Activated CD8-positive, alpha-beta T cell treated with anti-CD3 and anti-CD28 coated beads for 36 hours (primary cell): ENCODE measurements at regions not wholly inside any gene's neighbourhood (a gene's known extent, or its start where the extent isn't known, plus 50 kb on each side); places are given as distances from the start of the nearest gene placed in this dataset.

Experiments used
- ATAC-seq: fragments of 200-7000 bp; cut with Tn5 transposase; one replicate; pipeline ENCODE4 v1.10.0; 2021; ENCODE audit warnings: mild to moderate bottlenecking, moderate library complexity
- CTCF ChIA-PET: fragments of 350-600 bp; sonication (Branson Sonifier 250); formaldehyde crosslinking; loops from one replicate; lab custom pipeline; 2021; ENCODE audit warnings: antibody characterized with exemption; lab: Charles Lee
- POLR2A ChIA-PET: fragments of 350-600 bp; sonication (Branson Sonifier 250); formaldehyde crosslinking; loops from one replicate; lab custom pipeline; 2021; ENCODE audit warnings: antibody characterized with exemption; lab: Charles Lee
- DNase-seq: peaks from one replicate; pipeline ENCODE4 v3.0.0-alpha.2; 2020
- H3K27ac Mint-ChIP-seq: one replicate; pipeline ENCODE4 v1.8.0; 2021; ENCODE audit warnings: mild to moderate bottlenecking, mixed read lengths
- H3K27me3 Mint-ChIP-seq: one replicate; pipeline ENCODE4 v1.8.0; 2021; ENCODE audit warnings: mixed read lengths
- H3K36me3 Mint-ChIP-seq: one replicate; pipeline ENCODE4 v1.8.0; 2021; ENCODE audit warnings: low read depth, mixed read lengths
- H3K4me1 Mint-ChIP-seq: one replicate; pipeline ENCODE4 v1.8.0; 2021; ENCODE audit warnings: low read depth, mixed read lengths
- H3K4me3 Mint-ChIP-seq: one replicate; pipeline ENCODE4 v1.8.0; 2021; ENCODE audit warnings: mild to moderate bottlenecking, moderate library complexity, mixed read lengths
- H3K9me3 Mint-ChIP-seq: one replicate; pipeline ENCODE4 v1.8.0; 2021; ENCODE audit warnings: mixed read lengths
- CTCF ChIP-seq: fragments of 200-600 bp; IDR thresholded peaks from one replicate; pipeline ENCODE4 v1.8.0; 2022; ENCODE audit warnings: antibody characterized with exemption, mild to moderate bottlenecking
- intact Hi-C: fragments of 100-400 bp; cut with micrococcal nuclease; formaldehyde crosslinking; loops from one replicate; pipeline ENCODE4 v1.10.0; 2022

GRCh38 chr4:184897895-184898294 lies 72.1 kb upstream of the ACSL1 start:
- ChIA-PET CTCF (interaction anchor here (0.9 to 1.5 kb wide), 3 partner anchors 22 to 152 kb away, joined by 3 to 5 read pairs (median 4); no protein-coding TSS in a partner anchor), POLR2A (no interaction called here)
- no peak for DNase-seq
- H3K36me3 Mint-ChIP-seq: no peaks in the 10 kb centered on the region
- intact Hi-C loops: no loop called here
- H3K4me1 Mint-ChIP-seq: no peaks in the 10 kb centered on the region
- no peaks in the 10 kb centered on the region for H3K9me3 Mint-ChIP-seq
- H3K4me3 Mint-ChIP-seq: no peak overlapping the region
- H3K27me3 Mint-ChIP-seq: peaks cover 7% of the 10 kb centered on the region
- TF ChIP-seq CTCF: no peak
- no peak overlapping the region for H3K27ac Mint-ChIP-seq
- ATAC-seq: no peak

DNA sequence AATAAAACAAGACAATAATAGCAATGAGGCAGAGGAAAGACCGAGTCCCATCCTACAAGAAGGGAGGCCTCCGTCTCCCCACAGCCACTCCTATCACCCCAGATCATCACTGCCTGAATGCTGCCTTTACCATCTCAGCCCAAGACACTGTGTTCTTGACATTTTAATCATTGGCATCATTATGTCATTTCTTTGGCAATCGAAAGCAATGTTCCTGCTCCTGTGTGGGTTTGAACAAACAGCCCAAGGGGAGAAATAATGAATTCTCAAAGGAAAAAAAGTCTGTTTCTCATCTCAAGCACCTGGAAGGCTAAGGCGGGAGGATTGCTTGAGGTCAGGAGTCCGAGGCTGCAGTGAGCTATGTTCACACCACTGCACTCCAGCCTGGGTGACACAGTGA lies 73.0 kb upstream of the ACSL1 start:
- ATAC-seq: no peak
- ChIA-PET CTCF (interaction anchor here (1.1 to 1.5 kb wide), 2 partner anchors 9 to 21 kb away, joined by 3 to 4 read pairs; no protein-coding TSS in a partner anchor), POLR2A (no interaction called here)
- H3K9me3 Mint-ChIP-seq: no peaks in the 10 kb centered on the region
- no peaks in the 10 kb centered on the region for H3K4me1 Mint-ChIP-seq
- H3K4me3 Mint-ChIP-seq: no peak overlapping the region
- TF ChIP-seq CTCF: no peak
- no peak for DNase-seq
- H3K36me3 Mint-ChIP-seq: no peaks in the 10 kb centered on the region
- intact Hi-C loops: no loop called here
- peaks cover 5% of the 10 kb centered on the region for H3K27me3 Mint-ChIP-seq
- no peak overlapping the region for H3K27ac Mint-ChIP-seq

- CTCF ChIA-PET: interaction anchor here (1.1 to 1.5 kb wide), 2 partner anchors 8 to 20 kb away, joined by 3 to 4 read pairs; no protein-coding TSS in a partner anchor
- DNase-seq: no peak
- Mint-ChIP-seq H3K27ac (no peak overlapping the region), H3K9me3 (no peaks in the 10 kb centered on the region), H3K4me1 (no peaks in the 10 kb centered on the region), H3K4me3 (no peak overlapping the region), H3K36me3 (no peaks in the 10 kb centered on the region), H3K27me3 (peaks cover 2% of the 10 kb centered on the region)
- no peak for TF ChIP-seq CTCF
- POLR2A ChIA-PET: no interaction called here
- no peak for ATAC-seq
- intact Hi-C loops: no loop called here
Measured at GRCh38 chr4:184899261-184900134, 73.7 kb upstream of the ACSL1 start.

DNA sequence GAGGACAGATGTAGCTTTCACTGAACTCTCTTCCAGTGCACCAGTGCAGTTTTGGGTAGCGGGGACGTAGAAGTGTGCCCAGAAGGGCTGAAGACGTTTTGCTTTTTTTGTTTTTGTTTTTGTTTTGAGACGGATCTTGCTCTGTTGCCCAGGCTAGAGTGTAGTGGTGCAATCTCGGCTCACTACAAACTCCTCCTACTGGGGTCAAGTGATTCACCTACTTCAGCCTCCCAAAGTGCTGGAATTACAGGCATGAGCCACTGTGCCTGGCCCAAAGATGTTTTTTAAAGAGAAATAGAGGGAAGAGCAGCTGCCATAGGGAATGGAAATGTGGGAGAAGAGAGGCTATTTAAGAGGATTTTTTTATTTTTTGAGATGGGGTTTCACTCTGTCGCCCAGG lies 74.4 kb upstream of the ACSL1 start:
- Mint-ChIP-seq H3K4me3 (no peak overlapping the region), H3K36me3 (no peaks in the 10 kb centered on the region), H3K9me3 (no peaks in the 10 kb centered on the region), H3K27ac (no peak overlapping the region), H3K27me3 (peaks cover 2% of the 10 kb centered on the region), H3K4me1 (no peaks in the 10 kb centered on the region)
- DNase-seq (no peak), ATAC-seq (no peak)
- CTCF ChIA-PET: no interaction called here
- POLR2A ChIA-PET: no interaction called here
- intact Hi-C loops: no loop called here
- TF ChIP-seq CTCF: no peak

DNA sequence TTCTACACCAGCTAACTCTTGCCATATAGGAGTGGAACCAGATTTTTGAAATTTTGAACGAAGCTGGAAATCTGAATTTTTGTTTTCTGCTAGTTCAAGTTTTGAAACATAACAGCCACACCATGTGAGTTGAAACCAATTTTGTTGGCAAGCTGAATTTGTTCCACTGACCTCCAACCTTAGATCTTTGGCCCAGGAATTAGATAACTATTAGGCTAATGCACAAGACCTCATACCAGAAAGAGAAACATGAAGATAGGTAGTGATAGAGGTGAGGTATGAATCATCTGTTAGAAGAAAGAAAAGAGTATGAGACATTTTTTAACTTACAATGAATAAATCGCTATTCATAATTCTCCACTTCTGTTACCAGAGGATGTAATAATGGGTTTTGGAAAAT lies 76.8 kb upstream of the ACSL1 start:
- DNase-seq (no peak), ATAC-seq (no peak)
- no peak for TF ChIP-seq CTCF
- CTCF ChIA-PET: no interaction called here
- POLR2A ChIA-PET: no interaction called here
- intact Hi-C loops: no loop called here
- H3K9me3 Mint-ChIP-seq: no peaks in the 10 kb centered on the region
- no peaks in the 10 kb centered on the region for H3K36me3 Mint-ChIP-seq
- H3K27ac Mint-ChIP-seq: no peak overlapping the region
- no peaks in the 10 kb centered on the region for H3K4me1 Mint-ChIP-seq
- H3K27me3 Mint-ChIP-seq: no peaks in the 10 kb centered on the region
- no peak overlapping the region for H3K4me3 Mint-ChIP-seq
